H9 (cell line): ENCODE measurements at regions not wholly inside any gene's neighbourhood (a gene's known extent, or its start where the extent isn't known, plus 50 kb on each side); places are given as distances from the start of the nearest gene placed in this dataset.

Experiments
- DNase-seq: peaks from one replicate; pipeline ENCODE4 v3.0.0-alpha.2; 2017
- H2AFZ ChIP-seq: one replicate; pipeline ENCODE4 v1.6.1; 2013; ENCODE audit warnings: mild to moderate bottlenecking, low read length, control low read depth, moderate library complexity
- H2AK5ac ChIP-seq: 2 replicates; pipeline ENCODE4 v1.6.1; 2013; ENCODE audit warnings: low read length, control low read depth, mixed read lengths; ENCODE audit not compliant: insufficient read length
- H2BK120ac ChIP-seq: one replicate; pipeline ENCODE4 v1.6.1; 2013; ENCODE audit warnings: low read depth, mild to moderate bottlenecking, low read length, control low read depth, inconsistent platforms; ENCODE audit not compliant: poor library complexity, severe bottlenecking
- H2BK12ac ChIP-seq: 2 replicates; pipeline ENCODE4 v1.6.1; 2013; ENCODE audit warnings: low read length, control low read depth, mixed read lengths, low read depth; ENCODE audit not compliant: insufficient read length
- H2BK15ac ChIP-seq: 2 replicates; pipeline ENCODE4 v1.6.1; 2013; ENCODE audit warnings: low read depth, low read length, control low read depth
- H2BK20ac ChIP-seq: one replicate; pipeline ENCODE4 v1.6.1; 2013; ENCODE audit warnings: low read depth, mild to moderate bottlenecking, low read length, control low read depth, inconsistent platforms; ENCODE audit not compliant: poor library complexity, severe bottlenecking
- H2BK5ac ChIP-seq: 2 replicates; pipeline ENCODE4 v1.6.1; 2013; ENCODE audit warnings: low read length, control low read depth, mixed read lengths; ENCODE audit not compliant: insufficient read length
- H3K14ac ChIP-seq: 2 replicates; pipeline ENCODE4 v1.6.1; 2013; ENCODE audit warnings: low read length, control low read depth; ENCODE audit not compliant: insufficient read depth
- H3K18ac ChIP-seq: 2 replicates; pipeline ENCODE4 v1.6.1; 2013; ENCODE audit warnings: low read depth, mild to moderate bottlenecking, mixed read lengths, low read length, control low read depth; ENCODE audit not compliant: insufficient read length
- H3K23ac ChIP-seq: 2 replicates; pipeline ENCODE4 v1.6.1; 2013; ENCODE audit warnings: low read length, control low read depth, mixed read lengths, low read depth; ENCODE audit not compliant: insufficient read length
- H3K23me2 ChIP-seq: 2 replicates; pipeline ENCODE4 v1.6.1; 2013; ENCODE audit warnings: low read depth, mild to moderate bottlenecking, mixed read lengths, low read length, control low read depth; ENCODE audit not compliant: insufficient read length, poor library complexity, severe bottlenecking
- H3K27ac ChIP-seq: 2 replicates; pipeline ENCODE4 v1.5.1; 2013; ENCODE audit warnings: low read length, control low read depth, mixed read lengths, low read depth; ENCODE audit not compliant: insufficient read length
- H3K27me3 ChIP-seq: 2 replicates; pipeline ENCODE4 v1.6.1; 2013; ENCODE audit warnings: low read length, control low read depth, inconsistent platforms; ENCODE audit not compliant: insufficient read depth
- H3K4ac ChIP-seq: 2 replicates; pipeline ENCODE4 v1.6.1; 2013; ENCODE audit warnings: low read depth, mild to moderate bottlenecking, control low read depth, inconsistent platforms, low read length, moderate library complexity
- H3K4me1 ChIP-seq: 2 replicates; pipeline ENCODE4 v1.6.1; 2013; ENCODE audit warnings: low read length, control low read depth, inconsistent platforms; ENCODE audit not compliant: insufficient read depth
- H3K4me2 ChIP-seq: 2 replicates; pipeline ENCODE4 v1.6.1; 2013; ENCODE audit warnings: low read length, control low read depth, mixed read lengths; ENCODE audit not compliant: insufficient read length, insufficient read depth
- H3K56ac ChIP-seq: 2 replicates; pipeline ENCODE4 v1.6.1; 2013; ENCODE audit warnings: low read depth, mild to moderate bottlenecking, mixed read lengths, low read length, control low read depth; ENCODE audit not compliant: insufficient read length
- H3K79me1 ChIP-seq: 2 replicates; pipeline ENCODE4 v1.6.1; 2013; ENCODE audit warnings: low read depth, mild to moderate bottlenecking, moderate library complexity, low read length, control low read depth, inconsistent platforms; ENCODE audit not compliant: insufficient read depth, poor library complexity, severe bottlenecking
- H3K79me2 ChIP-seq: 2 replicates; pipeline ENCODE4 v1.6.1; 2013; ENCODE audit warnings: low read length, control low read depth, inconsistent platforms; ENCODE audit not compliant: insufficient read depth
- H3K9ac ChIP-seq: 2 replicates; pipeline ENCODE4 v1.6.1; 2013; ENCODE audit warnings: low read length, control low read depth, mixed read lengths; ENCODE audit not compliant: insufficient read length; ENCODE audit errors: extremely low read depth
- H3K9me3 ChIP-seq: one replicate; pipeline ENCODE4 v1.6.1; 2013; ENCODE audit warnings: low read depth, low read length, inconsistent platforms; ENCODE audit not compliant: control insufficient read depth
- H3T11ph ChIP-seq: one replicate; pipeline ENCODE4 v1.6.1; 2013; ENCODE audit warnings: mild to moderate bottlenecking, low read length, control low read depth, inconsistent platforms
- H4K20me1 ChIP-seq: one replicate; pipeline ENCODE4 v1.6.1; 2013; ENCODE audit not compliant: control insufficient read depth, insufficient read length, insufficient read depth
- H4K5ac ChIP-seq: 2 replicates; pipeline ENCODE4 v1.6.1; 2013; ENCODE audit warnings: low read depth, mild to moderate bottlenecking, mixed read lengths, low read length, control low read depth; ENCODE audit not compliant: insufficient read length
- H4K8ac ChIP-seq: replicated peaks from 2 replicates; pipeline ENCODE4 v1.6.1; 2013; ENCODE audit warnings: low read length, control low read depth, mixed read lengths, low read depth; ENCODE audit not compliant: insufficient read length
- H4K91ac ChIP-seq: 2 replicates; pipeline ENCODE4 v1.6.1; 2013; ENCODE audit warnings: low read depth, mild to moderate bottlenecking, moderate library complexity, mixed read lengths, low read length, control low read depth; ENCODE audit not compliant: insufficient read length
- H3K27ac Mint-ChIP-seq, 3 experiments: 2 replicates in 2 of 3; 3 replicates in 1 of 3; pipeline ENCODE4 v1.8.0; 2020 to 2021; ENCODE audit warnings: mixed read lengths in 3 of 3, mild to moderate bottlenecking in 1 of 3, moderate library complexity in 1 of 3
- H3K27me3 Mint-ChIP-seq: 2 replicates; pipeline ENCODE4 v1.8.0; 2021; ENCODE audit warnings: low read depth, mild to moderate bottlenecking, moderate library complexity, mixed read lengths
- H3K36me3 Mint-ChIP-seq, 3 experiments: 2 replicates in 2 of 3; 3 replicates in 1 of 3; pipeline ENCODE4 v1.8.0; 2020 to 2021; ENCODE audit warnings: low read depth in 3 of 3, mixed read lengths in 3 of 3; ENCODE audit not compliant: insufficient read depth in 1 of 3
- H3K4me1 Mint-ChIP-seq, 2 experiments: 2 replicates each; pipeline ENCODE4 v1.8.0; 2020; ENCODE audit warnings: mixed read lengths in 2 of 2
- H3K4me3 Mint-ChIP-seq, 2 experiments: 2 replicates in 1 of 2; 3 replicates in 1 of 2; pipeline ENCODE4 v1.8.0; 2020 to 2021; ENCODE audit warnings: mild to moderate bottlenecking in 2 of 2, mixed read lengths in 2 of 2, moderate library complexity in 1 of 2
- H3K9me3 Mint-ChIP-seq, 2 experiments: 2 replicates in 1 of 2; 3 replicates in 1 of 2; pipeline ENCODE4 v1.8.0; 2020; ENCODE audit warnings: mild to moderate bottlenecking in 2 of 2, mixed read lengths in 2 of 2, moderate library complexity in 1 of 2
- CTCF ChIP-seq: fragments of 200-600 bp; sonication (generic); conservative IDR thresholded peaks from 3 replicates; pipeline ENCODE4 v1.8.0; 2021; ENCODE audit warnings: antibody characterized with exemption, mild to moderate bottlenecking
- WGBS: extraction: QIAGEN DNeasy Blood & Tissue Kit; methylation state at CpG from one replicate; pipeline ENCODE4 v1.1.7; 2013; ENCODE audit warnings: missing lambda C conversion rate, low lambda C conversion rate, mixed read lengths; ENCODE audit not compliant: insufficient read length; ENCODE audit errors: extremely low coverage; 5-methylcytosine and 5-hydroxymethylcytosine counted together

- Histone ChIP-seq H4K8ac (no peak overlapping the region), H2BK5ac (no peak overlapping the region), H3K9ac (no peak overlapping the region), H3K56ac (no peak overlapping the region), H3K4me2 (no peak overlapping the region), H3K23me2 (no peaks in the 10 kb centered on the region), H4K20me1 (no peaks in the 10 kb centered on the region), H2BK20ac (no peak overlapping the region), H3K4me1 (peaks cover 3% of the 10 kb centered on the region; the same call in 1 of the 2 replicates), H2BK120ac (no peak overlapping the region), H3K18ac (no peak overlapping the region), H4K5ac (no peak overlapping the region), H3K14ac (no peak overlapping the region), H2BK15ac (no peak overlapping the region), H2AK5ac (no peak overlapping the region), H3K27me3 (no peaks in the 10 kb centered on the region; the same call in 1 of the 2 replicates), H3K23ac (no peak overlapping the region), H2BK12ac (no peak overlapping the region), H3K4ac (no peak overlapping the region), H3K9me3 (no peaks in the 10 kb centered on the region), H3K27ac (no peak overlapping the region), H2AFZ (no peak overlapping the region), H3K79me1 (no peaks in the 10 kb centered on the region), H4K91ac (no peak overlapping the region), H3T11ph (no peak overlapping the region), H3K79me2 (no peaks in the 10 kb centered on the region)
- DNase-seq = no peak
- H3K36me3 Mint-ChIP-seq = no peaks in the 10 kb centered on the region
- no CpG with 5 or more reads among the region's 4 CpGs for WGBS
- TF ChIP-seq CTCF = no peak
- no peaks in the 10 kb centered on the region for H3K9me3 Mint-ChIP-seq
- H3K4me1 Mint-ChIP-seq = peaks cover 17 to 19% of the 10 kb centered on the region in 2 experiments
- no peaks in the 10 kb centered on the region for H3K27me3 Mint-ChIP-seq
- H3K27ac Mint-ChIP-seq = no peak overlapping the region
- no peak overlapping the region for H3K4me3 Mint-ChIP-seq
Measured at GRCh38 chr2:217108575-217109027, 248.7 kb upstream of the TNP1 start.
